HFF-Myc (cell line): ENCODE measurements at regions not wholly inside any gene's neighbourhood (a gene's known extent, or its start where the extent isn't known, plus 50 kb on each side); places are given as distances from the start of the nearest gene placed in this dataset.
A peak's percentile ranks its signal among the peaks of the same experiment; 100 is the strongest.

Source experiments
- DNase-seq: peaks from one replicate; pipeline ENCODE4 v3.0.0-alpha.2; 2011; ENCODE audit warnings: low read depth; ENCODE audit errors: extremely low read depth
- H3K4me3 ChIP-seq: replicated peaks from 2 replicates; pipeline ENCODE4 v1.5.1; 2011; ENCODE audit warnings: low read depth, mild to moderate bottlenecking, control low read depth, low read length
- TF ChIP-seq, protein P1 (sequence below): IDR thresholded peaks from 2 replicates; pipeline ENCODE4 v1.5.1; 2012; ENCODE audit warnings: mild to moderate bottlenecking, low read depth, low read length, control low read depth; ENCODE audit errors: missing control alignments

DNA sequence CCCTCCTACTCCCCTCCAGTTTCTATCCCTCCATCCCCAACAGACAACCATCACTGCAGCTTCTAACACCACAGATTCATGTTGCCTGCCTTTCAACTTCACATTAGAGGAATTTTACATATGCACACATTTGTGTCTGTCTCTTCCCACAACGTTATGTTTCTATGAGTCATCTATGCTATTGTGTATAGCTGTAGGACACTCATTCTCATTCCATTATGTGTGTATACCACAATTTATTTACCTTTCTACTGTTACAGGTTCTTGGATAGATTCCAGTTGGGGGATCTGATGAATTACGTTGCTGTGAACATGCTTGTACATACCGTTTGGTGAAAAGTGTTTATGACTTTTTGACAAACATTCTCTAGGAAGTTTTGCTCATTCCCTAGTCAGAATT is 58.8 kb upstream of the TRPC3 start:
- H3K4me3 ChIP-seq, result no peak overlapping the region
- TF ChIP-seq, protein P1, sequence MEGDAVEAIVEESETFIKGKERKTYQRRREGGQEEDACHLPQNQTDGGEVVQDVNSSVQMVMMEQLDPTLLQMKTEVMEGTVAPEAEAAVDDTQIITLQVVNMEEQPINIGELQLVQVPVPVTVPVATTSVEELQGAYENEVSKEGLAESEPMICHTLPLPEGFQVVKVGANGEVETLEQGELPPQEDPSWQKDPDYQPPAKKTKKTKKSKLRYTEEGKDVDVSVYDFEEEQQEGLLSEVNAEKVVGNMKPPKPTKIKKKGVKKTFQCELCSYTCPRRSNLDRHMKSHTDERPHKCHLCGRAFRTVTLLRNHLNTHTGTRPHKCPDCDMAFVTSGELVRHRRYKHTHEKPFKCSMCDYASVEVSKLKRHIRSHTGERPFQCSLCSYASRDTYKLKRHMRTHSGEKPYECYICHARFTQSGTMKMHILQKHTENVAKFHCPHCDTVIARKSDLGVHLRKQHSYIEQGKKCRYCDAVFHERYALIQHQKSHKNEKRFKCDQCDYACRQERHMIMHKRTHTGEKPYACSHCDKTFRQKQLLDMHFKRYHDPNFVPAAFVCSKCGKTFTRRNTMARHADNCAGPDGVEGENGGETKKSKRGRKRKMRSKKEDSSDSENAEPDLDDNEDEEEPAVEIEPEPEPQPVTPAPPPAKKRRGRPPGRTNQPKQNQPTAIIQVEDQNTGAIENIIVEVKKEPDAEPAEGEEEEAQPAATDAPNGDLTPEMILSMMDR, result no peak
- DNase-seq, result peak; percentile 17

DNA sequence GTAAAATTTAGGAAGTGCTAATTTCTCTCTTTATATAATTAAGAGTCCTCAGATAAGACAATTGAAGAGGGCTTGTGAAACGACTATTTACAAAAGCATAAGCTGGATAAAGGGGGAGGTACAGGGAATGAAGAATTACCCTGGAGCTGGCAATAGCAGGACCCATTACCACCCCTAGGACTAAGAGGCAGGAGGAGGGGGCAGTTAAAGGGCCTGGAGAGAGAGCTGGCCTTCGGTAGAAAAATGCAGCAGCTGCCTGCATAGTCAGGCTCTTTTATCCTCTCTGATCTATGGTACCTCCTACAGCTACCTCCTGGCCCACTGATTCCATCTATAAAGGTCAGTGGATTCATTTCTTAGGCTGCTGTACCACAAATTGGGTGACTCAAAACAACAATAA is 57.7 kb upstream of the TRPC3 start:
- TF ChIP-seq, protein P1, result no peak
- no peak for DNase-seq
- no peak overlapping the region for H3K4me3 ChIP-seq

DNA sequence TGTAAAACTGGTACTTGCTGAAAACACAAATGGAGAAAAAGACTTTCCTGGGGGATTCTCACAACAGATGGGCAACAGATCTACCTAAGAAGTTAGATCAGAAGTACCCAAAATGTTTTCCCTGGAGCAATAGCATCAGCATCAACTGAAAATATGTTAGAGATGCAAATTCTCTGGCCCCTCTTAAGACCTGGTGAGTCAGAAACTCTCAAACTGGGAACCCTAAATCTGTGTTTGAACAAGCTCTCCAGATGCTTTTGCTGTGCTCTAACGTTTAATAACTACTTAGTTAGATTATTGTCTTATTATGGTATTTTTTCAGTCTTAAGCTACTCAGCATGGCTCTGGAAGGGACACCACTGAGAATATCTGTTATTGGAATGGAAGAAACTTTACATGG is 55.2 kb upstream of the TRPC3 start:
- no peak overlapping the region for H3K4me3 ChIP-seq
- no peak for DNase-seq
- TF ChIP-seq, protein P1, result no peak

DNA sequence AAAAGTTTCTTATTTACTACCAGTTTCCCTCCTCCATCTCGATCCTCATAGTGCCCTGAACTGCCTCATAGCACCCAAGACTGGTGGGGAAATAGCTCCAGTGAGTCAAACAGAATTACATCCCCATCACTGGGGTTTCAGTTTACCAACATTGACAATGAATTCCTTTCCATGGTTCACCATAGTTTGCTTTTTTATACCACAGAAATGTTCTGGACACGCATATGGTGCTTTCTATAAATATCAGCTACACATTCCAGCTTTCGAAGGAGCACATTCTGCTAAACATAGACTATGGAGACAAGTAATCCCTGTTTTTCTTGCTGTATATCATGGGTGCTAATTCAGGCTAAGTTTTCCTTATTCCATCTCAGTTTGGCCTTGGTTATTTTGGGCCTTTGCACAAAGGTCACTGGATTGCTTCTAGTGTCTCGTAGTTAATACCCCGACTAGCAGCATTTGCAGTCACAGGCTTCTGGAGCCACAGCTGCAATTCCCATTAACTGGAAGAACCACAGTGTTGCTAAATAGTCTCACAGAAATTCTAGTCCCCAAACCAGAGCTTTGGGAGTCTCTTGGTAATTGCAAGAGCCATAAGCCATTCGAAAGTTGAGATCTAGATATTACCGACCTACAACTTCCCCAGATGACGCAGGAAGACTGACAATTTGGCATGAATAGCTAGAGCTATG is 53.4 kb upstream of the TRPC3 start:
- TF ChIP-seq, protein P1, result no peak
- H3K4me3 ChIP-seq, result no peak overlapping the region
- no peak for DNase-seq

DNA sequence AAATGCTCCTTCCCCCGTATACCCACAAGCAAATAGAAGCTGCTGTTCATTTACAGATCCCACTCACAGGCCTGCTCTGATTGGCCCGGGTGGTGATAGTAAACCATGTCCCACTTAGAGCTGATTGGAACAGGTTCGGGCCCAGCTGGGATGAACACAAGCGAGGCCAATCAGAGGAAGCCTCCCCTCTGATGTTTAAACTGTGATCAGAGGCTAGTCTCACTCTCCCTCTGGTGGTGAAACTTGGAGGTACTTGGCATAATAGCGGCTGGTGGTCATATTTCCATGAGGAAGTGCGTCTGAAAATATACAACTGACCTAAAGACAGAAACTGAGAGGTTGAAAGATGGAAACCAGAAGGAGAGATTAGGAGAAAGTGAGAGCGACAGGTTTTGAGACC is 51.5 kb upstream of the TRPC3 start:
- DNase-seq, result no peak

More for the DNA sequence above, 51.5 kb upstream of the TRPC3 start:
- TF ChIP-seq, protein P1, result peak; percentile 48
- no peak overlapping the region for H3K4me3 ChIP-seq
